Neural progenitor cell (in vitro differentiated cells): ENCODE measurements at regions not wholly inside any gene's neighbourhood (a gene's known extent, or its start where the extent isn't known, plus 50 kb on each side); places are given as distances from the start of the nearest gene placed in this dataset.
A peak's percentile ranks its signal among the peaks of the same experiment; 100 is the strongest.

Source experiments
- DNase-seq: peaks from one replicate; pipeline ENCODE4 v3.0.0-alpha.2; 2016; ENCODE audit warnings: low spot score
- H2AFZ ChIP-seq: fragments of 200-600 bp; sonication (generic); replicated peaks from 2 replicates; pipeline ENCODE4 v1.6.1; 2016; ENCODE audit warnings: antibody characterized with exemption
- H3F3A ChIP-seq: fragments of 200-600 bp; sonication (generic); 2 replicates; pipeline ENCODE4 v1.6.1; 2016; ENCODE audit warnings: antibody characterized with exemption, low read depth
- H3K27ac ChIP-seq: fragments of 200-600 bp; sonication (generic); 2 replicates; pipeline ENCODE4 v1.5.1; 2016; ENCODE audit warnings: mild to moderate bottlenecking
- H3K27me3 ChIP-seq: fragments of 200-600 bp; sonication (generic); 2 replicates; pipeline ENCODE4 v1.6.1; 2016; ENCODE audit warnings: mild to moderate bottlenecking, moderate library complexity
- H3K36me3 ChIP-seq: fragments of 200-600 bp; sonication (generic); 2 replicates; pipeline ENCODE4 v1.5.1; 2016
- H3K4me1 ChIP-seq: fragments of 200-600 bp; sonication (generic); 2 replicates; pipeline ENCODE4 v1.6.1; 2016; ENCODE audit warnings: mixed run types
- H3K4me2 ChIP-seq: fragments of 200-600 bp; sonication (generic); 2 replicates; pipeline ENCODE4 v1.6.1; 2016
- H3K4me3 ChIP-seq: fragments of 200-600 bp; sonication (generic); 2 replicates; pipeline ENCODE4 v1.5.1; 2016
- H3K79me2 ChIP-seq: fragments of 200-600 bp; sonication (generic); 2 replicates; pipeline ENCODE4 v1.6.1; 2016; ENCODE audit warnings: low read depth
- H3K9ac ChIP-seq: fragments of 200-600 bp; sonication (generic); 2 replicates; pipeline ENCODE4 v1.6.1; 2016
- H3K9me3 ChIP-seq: fragments of 200-600 bp; sonication (generic); 2 replicates; pipeline ENCODE4 v1.5.1; 2016; ENCODE audit warnings: low read depth
- H4K20me1 ChIP-seq: fragments of 200-600 bp; sonication (generic); 2 replicates; pipeline ENCODE4 v1.6.1; 2016; ENCODE audit warnings: low read depth
- H3K27ac Mint-ChIP-seq: 3 replicates; pipeline ENCODE4 v1.8.0; 2021; ENCODE audit warnings: mixed read lengths
- H3K27me3 Mint-ChIP-seq: 2 replicates; pipeline ENCODE4 v1.8.0; 2022; ENCODE audit warnings: low read depth, mild to moderate bottlenecking, inconsistent platforms, moderate library complexity, mixed read lengths; ENCODE audit not compliant: insufficient read depth
- H3K36me3 Mint-ChIP-seq: 3 replicates; pipeline ENCODE4 v1.8.0; 2021; ENCODE audit warnings: mixed read lengths
- H3K4me1 Mint-ChIP-seq: 3 replicates; pipeline ENCODE4 v1.8.0; 2021; ENCODE audit warnings: mixed read lengths
- H3K4me3 Mint-ChIP-seq: 3 replicates; pipeline ENCODE4 v1.8.0; 2021; ENCODE audit warnings: mild to moderate bottlenecking, moderate library complexity, mixed read lengths
- H3K9me3 Mint-ChIP-seq: 3 replicates; pipeline ENCODE4 v1.8.0; 2020; ENCODE audit warnings: mixed read lengths
- CTCF ChIP-seq: fragments of 200-600 bp; sonication (generic); IDR thresholded peaks from 2 replicates; pipeline ENCODE4 v1.5.1; 2017; ENCODE audit warnings: antibody characterized with exemption, mild to moderate bottlenecking
- EZH2 ChIP-seq: fragments of 200-600 bp; sonication (generic); IDR thresholded peaks from 2 replicates; pipeline ENCODE4 v1.6.1; 2017; ENCODE audit warnings: antibody characterized with exemption, mild to moderate bottlenecking, moderate library complexity
- EZH2phosphoT487 ChIP-seq: fragments of 200-600 bp; sonication (generic); IDR thresholded peaks from 2 replicates; pipeline ENCODE4 v1.6.1; 2017; ENCODE audit warnings: antibody characterized with exemption

- H3K9me3 ChIP-seq: no peaks in the 10 kb centered on the region
- peaks cover 11% of the 10 kb centered on the region for H4K20me1 ChIP-seq
- H3K4me2 ChIP-seq: peak overlapping the region; percentile 94
- H3K4me1 Mint-ChIP-seq: peaks cover 21% of the 10 kb centered on the region
- H3F3A ChIP-seq: peaks cover 19% of the 10 kb centered on the region
- H3K27ac ChIP-seq: no peak overlapping the region
- H3K79me2 ChIP-seq: peaks cover 10% of the 10 kb centered on the region
- H3K27me3 ChIP-seq: peaks cover 41% of the 10 kb centered on the region
- H3K27me3 Mint-ChIP-seq: peaks cover 34% of the 10 kb centered on the region
- no peaks in the 10 kb centered on the region for H3K36me3 Mint-ChIP-seq
- TF ChIP-seq CTCF: no peak
- no peak overlapping the region for H3K9ac ChIP-seq
- H3K36me3 ChIP-seq: no peaks in the 10 kb centered on the region
- peak overlapping the region; percentile 72 for H3K4me3 ChIP-seq
- H3K4me3 Mint-ChIP-seq: peak overlapping the region; percentile 86
- peaks cover 5% of the 10 kb centered on the region for H3K9me3 Mint-ChIP-seq
- H2AFZ ChIP-seq: no peak overlapping the region
- DNase-seq: peak; percentile 46
- no peak overlapping the region for H3K27ac Mint-ChIP-seq
- peaks cover 34% of the 10 kb centered on the region for H3K4me1 ChIP-seq
These were observed 142.1 kb downstream of the SEC14L1 start for GRCh38 chr17:77282524-77283515.

GRCh38 chr17:77284023-77284617 lies 143.4 kb downstream of the SEC14L1 start:
- Histone ChIP-seq H3K9me3 (no peaks in the 10 kb centered on the region), H3K27ac (no peak overlapping the region), H2AFZ (no peak overlapping the region), H3K4me2 (no peak overlapping the region), H3K36me3 (no peaks in the 10 kb centered on the region), H3K4me3 (no peak overlapping the region), H3K9ac (no peak overlapping the region), H3F3A (peaks cover 19% of the 10 kb centered on the region), H3K27me3 (peaks cover 36% of the 10 kb centered on the region), H3K4me1 (peaks cover 40% of the 10 kb centered on the region), H4K20me1 (peaks cover 11% of the 10 kb centered on the region), H3K79me2 (peaks cover 15% of the 10 kb centered on the region)
- Mint-ChIP-seq H3K27me3 (peaks cover 32% of the 10 kb centered on the region), H3K9me3 (peaks cover 5% of the 10 kb centered on the region), H3K4me1 (peaks cover 31% of the 10 kb centered on the region), H3K27ac (no peak overlapping the region), H3K36me3 (no peaks in the 10 kb centered on the region), H3K4me3 (peak overlapping the region; percentile 5)
- TF ChIP-seq EZH2phosphoT487: no peak
- no peak for TF ChIP-seq CTCF
- no peak for TF ChIP-seq EZH2
- no peak for DNase-seq

GRCh38 chr17:77285594-77286390 lies 145.0 kb downstream of the SEC14L1 start:
- H4K20me1 ChIP-seq: peaks cover 11% of the 10 kb centered on the region
- no peaks in the 10 kb centered on the region for H3K36me3 ChIP-seq
- no peak overlapping the region for H3K27ac ChIP-seq
- Mint-ChIP-seq H3K4me1 (peaks cover 28% of the 10 kb centered on the region), H3K4me3 (no peak overlapping the region), H3K36me3 (no peaks in the 10 kb centered on the region), H3K27me3 (peaks cover 17% of the 10 kb centered on the region), H3K9me3 (peaks cover 5% of the 10 kb centered on the region), H3K27ac (peak overlapping the region; percentile 66)
- H3K4me3 ChIP-seq: no peak overlapping the region
- H3K9ac ChIP-seq: no peak overlapping the region
- H3K9me3 ChIP-seq: no peaks in the 10 kb centered on the region
- peaks cover 30% of the 10 kb centered on the region for H3K4me1 ChIP-seq
- no peak overlapping the region for H3K4me2 ChIP-seq
- DNase-seq: no peak
- H3F3A ChIP-seq: peaks cover 3% of the 10 kb centered on the region
- H3K27me3 ChIP-seq: peaks cover 19% of the 10 kb centered on the region
- TF ChIP-seq EZH2 (no peak), CTCF (no peak), EZH2phosphoT487 (no peak)
- no peak overlapping the region for H2AFZ ChIP-seq
- peaks cover 23% of the 10 kb centered on the region for H3K79me2 ChIP-seq
